Astrocyte (in vitro differentiated cells and primary cell): ENCODE measurements at regions not wholly inside any gene's neighbourhood (a gene's known extent, or its start where the extent isn't known, plus 50 kb on each side); places are given as distances from the start of the nearest gene placed in this dataset.

Experiments used
- DNase-seq: peaks from one replicate; pipeline ENCODE4 v3.0.0-alpha.2; 2010; ENCODE audit warnings: low read depth
- FAIRE-seq: peaks from 2 replicates; lab custom pipeline; 2011; peaks lifted over from hg19 to GRCh38; lab: Jason Lieb, UNC
- H2AFZ ChIP-seq: 2 replicates; pipeline ENCODE4 v1.6.0; 2012; ENCODE audit warnings: low read depth, low read length, inconsistent platforms
- H3K27ac ChIP-seq: 2 replicates; pipeline ENCODE4 v1.5.1; 2011; ENCODE audit warnings: low read depth, low read length, inconsistent platforms
- H3K27me3 ChIP-seq: 2 replicates; pipeline ENCODE4 v1.6.0; 2011; ENCODE audit warnings: low read length, inconsistent platforms; ENCODE audit not compliant: insufficient read depth
- H3K36me3 ChIP-seq: 2 replicates; pipeline ENCODE4 v1.5.1; 2011; ENCODE audit warnings: low read length, inconsistent platforms; ENCODE audit not compliant: insufficient read depth
- H3K4me1 ChIP-seq: 2 replicates; pipeline ENCODE4 v1.5.1; 2011; ENCODE audit warnings: low read length, inconsistent platforms; ENCODE audit not compliant: insufficient read depth
- H3K4me2 ChIP-seq: 2 replicates; pipeline ENCODE4 v1.6.0; 2012; ENCODE audit warnings: low read length, inconsistent platforms
- H3K4me3 ChIP-seq: 2 replicates; pipeline ENCODE4 v1.5.1; 2011; ENCODE audit warnings: low read depth, mild to moderate bottlenecking, low read length, inconsistent platforms; ENCODE audit not compliant: insufficient read depth
- H3K79me2 ChIP-seq: 2 replicates; pipeline ENCODE4 v1.6.0; 2012; ENCODE audit warnings: mild to moderate bottlenecking, low read length, inconsistent platforms; ENCODE audit not compliant: insufficient read depth
- H3K9ac ChIP-seq: 2 replicates; pipeline ENCODE4 v1.6.0; 2012; ENCODE audit warnings: mild to moderate bottlenecking, low read length, inconsistent platforms
- H3K9me3 ChIP-seq: 2 replicates; pipeline ENCODE4 v1.5.1; 2012; ENCODE audit warnings: low read depth, mild to moderate bottlenecking, low read length, inconsistent platforms; ENCODE audit not compliant: insufficient read depth
- H4K20me1 ChIP-seq: 2 replicates; pipeline ENCODE4 v1.6.0; 2012; ENCODE audit warnings: low read length, inconsistent platforms; ENCODE audit not compliant: insufficient read depth
- H3K27ac Mint-ChIP-seq: one replicate; pipeline ENCODE4 v1.8.0; 2021; ENCODE audit warnings: mild to moderate bottlenecking, mixed read lengths; ENCODE audit not compliant: unreplicated experiment
- H3K27me3 Mint-ChIP-seq: one replicate; pipeline ENCODE4 v1.8.0; 2021; ENCODE audit warnings: low read depth, mixed read lengths; ENCODE audit not compliant: unreplicated experiment
- H3K36me3 Mint-ChIP-seq: one replicate; pipeline ENCODE4 v1.8.0; 2021; ENCODE audit warnings: low read depth, mixed read lengths; ENCODE audit not compliant: unreplicated experiment
- H3K4me1 Mint-ChIP-seq: one replicate; pipeline ENCODE4 v1.8.0; 2021; ENCODE audit warnings: low read depth, mixed read lengths; ENCODE audit not compliant: unreplicated experiment
- H3K4me3 Mint-ChIP-seq: one replicate; pipeline ENCODE4 v1.8.0; 2021; ENCODE audit warnings: mild to moderate bottlenecking, moderate library complexity, mixed read lengths; ENCODE audit not compliant: unreplicated experiment
- H3K9me3 Mint-ChIP-seq: one replicate; pipeline ENCODE4 v1.8.0; 2021; ENCODE audit warnings: mild to moderate bottlenecking, mixed read lengths; ENCODE audit not compliant: unreplicated experiment
- CTCF ChIP-seq: IDR thresholded peaks from 2 replicates; pipeline ENCODE4 v1.5.1; 2011; ENCODE audit warnings: low read depth, mild to moderate bottlenecking, inconsistent platforms, low read length, moderate library complexity; ENCODE audit not compliant: insufficient read depth
- EZH2 ChIP-seq: IDR thresholded peaks from 2 replicates; pipeline ENCODE4 v1.6.1; 2012; ENCODE audit warnings: mild to moderate bottlenecking, low read length, inconsistent platforms; ENCODE audit not compliant: insufficient read depth

GRCh38 chr4:32251926-32252325 is 1531.8 kb downstream of the PCDH7 start:
- Mint-ChIP-seq H3K27me3 (no peaks in the 10 kb centered on the region), H3K9me3 (no peaks in the 10 kb centered on the region), H3K36me3 (no peaks in the 10 kb centered on the region), H3K4me3 (no peak overlapping the region), H3K27ac (no peak overlapping the region), H3K4me1 (no peaks in the 10 kb centered on the region)
- FAIRE-seq, result no peak
- no peaks in the 10 kb centered on the region for H3K79me2 ChIP-seq
- H3K9ac ChIP-seq, result no peak overlapping the region
- H2AFZ ChIP-seq, result no peak overlapping the region
- no peaks in the 10 kb centered on the region for H3K9me3 ChIP-seq
- no peak overlapping the region for H3K4me3 ChIP-seq
- no peaks in the 10 kb centered on the region for H3K4me1 ChIP-seq
- TF ChIP-seq CTCF, result no peak
- TF ChIP-seq EZH2, result no peak
- no peak overlapping the region for H3K27ac ChIP-seq
- H3K36me3 ChIP-seq, result no peaks in the 10 kb centered on the region
- H3K4me2 ChIP-seq, result no peak overlapping the region
- H3K27me3 ChIP-seq, result no peaks in the 10 kb centered on the region
- no peaks in the 10 kb centered on the region for H4K20me1 ChIP-seq
- DNase-seq, result no peak

DNA sequence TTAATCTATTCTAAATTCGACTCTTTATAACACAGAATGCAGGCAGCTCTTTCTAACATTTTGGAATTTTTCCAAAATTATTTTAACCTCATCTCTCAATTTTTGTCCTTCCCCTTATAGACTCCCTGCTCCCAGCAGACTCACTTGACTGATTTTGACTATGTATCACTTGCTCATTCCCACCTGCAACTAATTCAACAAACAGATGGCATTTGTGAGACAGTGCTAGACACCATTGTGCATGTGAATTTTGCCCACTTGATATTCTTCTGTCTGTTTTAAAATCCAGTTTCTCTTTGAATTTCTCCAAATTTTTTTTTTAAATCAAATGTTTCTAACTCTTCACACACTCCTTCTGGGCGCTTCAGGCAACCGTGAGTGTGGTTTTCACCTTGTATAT is 1534.0 kb downstream of the PCDH7 start:
- no peaks in the 10 kb centered on the region for H3K79me2 ChIP-seq
- H3K4me2 ChIP-seq, result no peak overlapping the region
- H4K20me1 ChIP-seq, result no peaks in the 10 kb centered on the region
- H2AFZ ChIP-seq, result no peak overlapping the region
- no peak overlapping the region for H3K9ac ChIP-seq
- no peak overlapping the region for H3K4me3 Mint-ChIP-seq
- no peaks in the 10 kb centered on the region for H3K36me3 ChIP-seq
- H3K9me3 ChIP-seq, result no peaks in the 10 kb centered on the region
- no peaks in the 10 kb centered on the region for H3K4me1 Mint-ChIP-seq
- FAIRE-seq (no peak), DNase-seq (no peak)
- no peak overlapping the region for H3K4me3 ChIP-seq
- H3K36me3 Mint-ChIP-seq, result no peaks in the 10 kb centered on the region
- no peaks in the 10 kb centered on the region for H3K27me3 ChIP-seq
- no peak overlapping the region for H3K27ac Mint-ChIP-seq
- H3K4me1 ChIP-seq, result no peaks in the 10 kb centered on the region
- H3K27me3 Mint-ChIP-seq, result no peaks in the 10 kb centered on the region
- TF ChIP-seq CTCF (no peak), EZH2 (no peak)
- no peak overlapping the region for H3K27ac ChIP-seq
- H3K9me3 Mint-ChIP-seq, result no peaks in the 10 kb centered on the region

DNA sequence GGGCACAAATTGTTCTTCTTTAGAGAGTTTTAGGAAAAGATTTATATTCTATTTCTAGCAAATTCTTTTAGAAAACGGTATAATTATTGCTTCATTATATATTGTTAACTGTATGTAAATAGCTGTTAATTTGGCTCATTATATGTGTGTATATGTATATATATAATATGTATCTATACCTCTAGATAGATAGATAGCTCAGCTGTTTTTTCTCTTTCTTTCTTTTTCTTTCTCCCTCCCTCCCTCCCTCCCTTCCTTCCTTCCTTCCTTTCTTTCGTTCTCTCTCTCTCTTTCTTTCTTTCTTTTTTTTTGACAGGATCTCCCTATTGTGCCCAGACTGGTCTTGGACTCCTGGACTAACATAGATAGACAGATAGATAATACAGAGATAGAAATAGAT is 1538.8 kb downstream of the PCDH7 start:
- FAIRE-seq (no peak), DNase-seq (no peak)
- Histone ChIP-seq H3K27ac (no peak overlapping the region), H3K36me3 (no peaks in the 10 kb centered on the region), H4K20me1 (no peaks in the 10 kb centered on the region), H3K79me2 (no peaks in the 10 kb centered on the region), H3K9ac (no peak overlapping the region), H3K9me3 (no peaks in the 10 kb centered on the region), H3K4me3 (no peak overlapping the region), H3K4me1 (no peaks in the 10 kb centered on the region), H2AFZ (no peak overlapping the region), H3K4me2 (no peak overlapping the region), H3K27me3 (no peaks in the 10 kb centered on the region)
- Mint-ChIP-seq H3K4me3 (no peak overlapping the region), H3K27ac (no peak overlapping the region), H3K9me3 (no peaks in the 10 kb centered on the region), H3K36me3 (no peaks in the 10 kb centered on the region), H3K4me1 (no peaks in the 10 kb centered on the region), H3K27me3 (no peaks in the 10 kb centered on the region)
- no peak for TF ChIP-seq CTCF
- no peak for TF ChIP-seq EZH2
